ENCODE measurements at regions not wholly inside any gene's neighbourhood (a gene's known extent, or its start where the extent isn't known, plus 50 kb on each side); places are given as distances from the start of the nearest gene placed in this dataset.
"Not testable (repeated sequence)": the region's sequence is repeated elsewhere in the genome, so short reads cannot be mapped to it uniquely, and the experiment has no call there.

GRCh38 chr3:177887475-177887874, 648.8 kb upstream of the KCNMB2 start:
- no peak for DNase-seq

- no peak for DNase-seq
Measured at GRCh38 chr3:177889161-177889560, 647.1 kb upstream of the KCNMB2 start.

GRCh38 chr3:177889652-177890358, 646.4 kb upstream of the KCNMB2 start:
- DNase-seq, result no peak

GRCh38 chr3:177890359-177890683, 645.9 kb upstream of the KCNMB2 start:
- no peak for DNase-seq

GRCh38 chr3:177891569-177891968, 644.7 kb upstream of the KCNMB2 start:
- not testable (repeated sequence) for DNase-seq

- DNase-seq, result no peak
Measured at GRCh38 chr3:177893331-177893730, 642.9 kb upstream of the KCNMB2 start.

GRCh38 chr3:177894081-177894728, 642.0 kb upstream of the KCNMB2 start:
- no peak for DNase-seq

- DNase-seq, result no peak
Measured at GRCh38 chr3:177898185-177898584, 638.1 kb upstream of the KCNMB2 start.

GRCh38 chr3:177899275-177900067, 636.8 kb upstream of the KCNMB2 start:
- no peak for DNase-seq

- no peak for DNase-seq
Measured at GRCh38 chr3:177902876-177903275, 633.4 kb upstream of the KCNMB2 start.

- DNase-seq, result no peak
Measured at GRCh38 chr3:177904621-177905020, 631.6 kb upstream of the KCNMB2 start.

- DNase-seq, result peak; percentile 85
Measured at GRCh38 chr3:177905173-177906125, 630.8 kb upstream of the KCNMB2 start.

GRCh38 chr3:177906126-177906511, 630.1 kb upstream of the KCNMB2 start:
- peak; percentile 84 for DNase-seq

- DNase-seq, result peak; percentile 69
Measured at GRCh38 chr3:177906578-177907229, 629.5 kb upstream of the KCNMB2 start.

GRCh38 chr3:177909530-177909929, 626.7 kb upstream of the KCNMB2 start:
- DNase-seq, result not testable (repeated sequence)

- DNase-seq, result no peak
Measured at GRCh38 chr3:177914224-177914623, 622.0 kb upstream of the KCNMB2 start.

GRCh38 chr3:177916461-177916860, 619.8 kb upstream of the KCNMB2 start:
- DNase-seq, result no peak

GRCh38 chr3:177917234-177917861, 618.9 kb upstream of the KCNMB2 start:
- DNase-seq, result no peak

GRCh38 chr3:177921153-177921552, 615.1 kb upstream of the KCNMB2 start:
- DNase-seq, result no peak

GRCh38 chr3:177924261-177924660, 612.0 kb upstream of the KCNMB2 start:
- no peak for DNase-seq

- DNase-seq, result no peak
Measured at GRCh38 chr3:177928172-177928873, 607.9 kb upstream of the KCNMB2 start.
